Activated naive CD8-positive, alpha-beta T cell treated with anti-CD3 and anti-CD28 coated beads for 36 hours (primary cell): ENCODE measurements at regions not wholly inside any gene's neighbourhood (a gene's known extent, or its start where the extent isn't known, plus 50 kb on each side); places are given as distances from the start of the nearest gene placed in this dataset.

Source experiments
- DNase-seq: peaks from one replicate; pipeline ENCODE4 v3.0.0; 2021
- H3K27ac Mint-ChIP-seq: one replicate; pipeline ENCODE4 v1.8.0; 2022; ENCODE audit warnings: mild to moderate bottlenecking, moderate library complexity, mixed read lengths
- H3K27me3 Mint-ChIP-seq: one replicate; pipeline ENCODE4 v1.8.0; 2022; ENCODE audit warnings: mild to moderate bottlenecking, mixed read lengths
- H3K36me3 Mint-ChIP-seq: one replicate; pipeline ENCODE4 v1.8.0; 2021; ENCODE audit warnings: mild to moderate bottlenecking, mixed read lengths
- H3K4me1 Mint-ChIP-seq: one replicate; pipeline ENCODE4 v1.8.0; 2021; ENCODE audit warnings: mixed read lengths
- H3K4me3 Mint-ChIP-seq: one replicate; pipeline ENCODE4 v1.8.0; 2022; ENCODE audit warnings: mild to moderate bottlenecking, moderate library complexity, mixed read lengths
- H3K9me3 Mint-ChIP-seq: one replicate; pipeline ENCODE4 v1.8.0; 2022; ENCODE audit warnings: mixed read lengths

DNA sequence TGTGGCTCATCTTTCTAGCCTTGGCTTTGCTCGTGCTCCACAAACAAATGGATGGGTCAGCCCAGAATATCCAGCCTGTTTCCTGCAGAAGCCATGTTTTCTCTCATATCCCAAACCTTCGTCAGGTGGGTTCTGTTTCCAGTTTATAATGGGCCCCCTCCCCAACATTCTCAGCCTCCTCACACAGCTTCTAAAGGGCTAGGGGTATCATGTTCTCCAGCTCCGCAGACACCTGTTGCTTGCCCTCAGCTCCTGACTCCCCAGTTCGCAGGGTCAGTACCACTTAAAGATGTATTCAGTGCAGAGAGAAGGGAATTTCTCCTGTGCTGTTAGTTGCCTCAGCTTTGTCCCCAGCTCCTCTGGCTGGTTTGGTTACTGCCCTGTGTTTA, 447.3 kb upstream of the JARID2 start:
- Mint-ChIP-seq H3K27me3 (peaks cover 11% of the 10 kb centered on the region), H3K4me1 (peaks cover 5% of the 10 kb centered on the region), H3K9me3 (peaks cover 3% of the 10 kb centered on the region), H3K4me3 (no peak overlapping the region), H3K27ac (no peak overlapping the region), H3K36me3 (no peaks in the 10 kb centered on the region)
- DNase-seq, result no peak

DNA sequence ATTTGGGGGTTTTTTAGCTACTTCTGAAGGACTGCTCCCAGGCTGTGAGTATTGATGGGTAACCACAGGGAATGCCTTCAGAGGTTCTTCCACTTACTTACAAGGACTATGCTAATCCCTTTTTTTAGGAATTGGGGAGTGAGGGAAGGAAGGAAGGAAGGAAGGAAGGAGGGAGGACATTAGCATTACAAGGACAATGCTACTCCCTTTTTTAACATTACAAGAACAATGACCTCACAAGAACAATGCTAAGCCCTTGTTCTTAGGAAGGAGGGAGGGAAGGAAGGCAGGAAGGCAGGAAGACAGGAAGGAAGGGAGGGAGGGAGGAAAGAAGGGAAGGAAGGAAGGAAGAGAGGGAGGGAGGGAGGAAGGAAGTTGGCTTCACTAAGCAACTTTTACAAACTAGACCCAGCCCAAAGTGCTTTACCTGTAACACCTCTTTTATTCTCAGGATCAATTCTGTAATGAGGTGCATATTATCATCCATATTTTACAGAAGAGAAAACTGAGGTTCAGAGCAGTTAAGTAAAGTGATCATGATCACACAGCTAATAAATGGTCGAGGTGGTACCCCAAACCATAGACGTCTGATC, 446.8 kb upstream of the JARID2 start:
- H3K36me3 Mint-ChIP-seq, result no peaks in the 10 kb centered on the region
- no peak overlapping the region for H3K4me3 Mint-ChIP-seq
- H3K9me3 Mint-ChIP-seq, result peaks cover 3% of the 10 kb centered on the region
- H3K27me3 Mint-ChIP-seq, result peaks cover 11% of the 10 kb centered on the region
- DNase-seq, result no peak
- peaks cover 5% of the 10 kb centered on the region for H3K4me1 Mint-ChIP-seq
- H3K27ac Mint-ChIP-seq, result no peak overlapping the region

DNA sequence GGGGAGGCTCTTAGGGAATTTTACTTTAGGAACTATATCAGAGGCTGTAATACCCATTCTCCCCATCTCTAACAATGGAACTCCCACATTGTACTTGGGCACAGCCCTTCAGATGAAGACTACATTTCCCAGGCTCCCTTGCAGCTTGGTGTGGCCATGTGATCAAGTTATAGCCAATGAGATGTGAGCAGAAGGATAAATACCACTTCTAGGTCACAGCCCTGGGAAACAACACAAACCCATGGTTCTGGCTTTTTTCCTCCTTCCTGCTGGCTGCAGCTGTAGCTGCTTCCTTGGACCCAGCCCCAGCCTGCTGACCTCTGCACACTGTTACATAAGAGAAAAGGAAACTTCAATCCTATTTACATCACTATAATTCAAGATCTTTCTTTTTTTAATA, 445.9 kb upstream of the JARID2 start:
- H3K27me3 Mint-ChIP-seq, result peaks cover 11% of the 10 kb centered on the region
- H3K4me3 Mint-ChIP-seq, result no peak overlapping the region
- H3K36me3 Mint-ChIP-seq, result no peaks in the 10 kb centered on the region
- H3K9me3 Mint-ChIP-seq, result peaks cover 3% of the 10 kb centered on the region
- peak; percentile 13 for DNase-seq
- peaks cover 5% of the 10 kb centered on the region for H3K4me1 Mint-ChIP-seq
- no peak overlapping the region for H3K27ac Mint-ChIP-seq

DNA sequence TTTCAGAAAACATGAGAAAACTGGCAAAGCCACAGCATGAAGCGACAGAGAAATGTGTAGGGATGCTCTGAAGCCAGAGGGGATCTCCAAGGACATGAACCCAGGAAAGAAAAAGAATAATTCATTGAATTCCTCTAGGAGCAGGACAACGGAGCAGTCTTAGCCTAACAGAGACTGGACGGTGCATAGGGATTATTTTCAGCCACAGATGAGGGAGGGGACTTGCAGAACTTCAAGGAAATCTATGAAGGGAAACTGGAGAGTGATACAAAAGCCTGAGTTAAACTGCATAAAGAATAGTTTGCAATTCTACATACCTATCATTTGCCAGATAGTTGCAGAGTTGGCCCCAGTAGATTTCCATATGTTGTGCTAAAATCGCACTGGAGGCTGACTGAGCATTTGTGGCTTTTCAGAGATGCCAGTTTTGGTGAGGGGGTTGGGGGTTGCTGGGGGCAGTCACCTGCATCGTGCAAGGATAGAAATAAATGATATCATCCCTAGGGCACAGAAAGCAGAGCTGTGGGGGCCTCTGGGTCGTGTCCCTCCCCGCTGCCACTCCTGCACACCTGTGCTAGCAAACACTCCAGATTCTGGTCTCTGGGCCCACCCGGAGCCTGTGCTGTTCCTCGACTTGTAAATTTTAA, 443.2 kb upstream of the JARID2 start:
- Mint-ChIP-seq H3K36me3 (peaks cover 1% of the 10 kb centered on the region), H3K4me3 (no peak overlapping the region), H3K9me3 (peaks cover 4% of the 10 kb centered on the region), H3K27ac (no peak overlapping the region), H3K27me3 (peaks cover 8% of the 10 kb centered on the region), H3K4me1 (peaks cover 5% of the 10 kb centered on the region)
- DNase-seq, result no peak

DNA sequence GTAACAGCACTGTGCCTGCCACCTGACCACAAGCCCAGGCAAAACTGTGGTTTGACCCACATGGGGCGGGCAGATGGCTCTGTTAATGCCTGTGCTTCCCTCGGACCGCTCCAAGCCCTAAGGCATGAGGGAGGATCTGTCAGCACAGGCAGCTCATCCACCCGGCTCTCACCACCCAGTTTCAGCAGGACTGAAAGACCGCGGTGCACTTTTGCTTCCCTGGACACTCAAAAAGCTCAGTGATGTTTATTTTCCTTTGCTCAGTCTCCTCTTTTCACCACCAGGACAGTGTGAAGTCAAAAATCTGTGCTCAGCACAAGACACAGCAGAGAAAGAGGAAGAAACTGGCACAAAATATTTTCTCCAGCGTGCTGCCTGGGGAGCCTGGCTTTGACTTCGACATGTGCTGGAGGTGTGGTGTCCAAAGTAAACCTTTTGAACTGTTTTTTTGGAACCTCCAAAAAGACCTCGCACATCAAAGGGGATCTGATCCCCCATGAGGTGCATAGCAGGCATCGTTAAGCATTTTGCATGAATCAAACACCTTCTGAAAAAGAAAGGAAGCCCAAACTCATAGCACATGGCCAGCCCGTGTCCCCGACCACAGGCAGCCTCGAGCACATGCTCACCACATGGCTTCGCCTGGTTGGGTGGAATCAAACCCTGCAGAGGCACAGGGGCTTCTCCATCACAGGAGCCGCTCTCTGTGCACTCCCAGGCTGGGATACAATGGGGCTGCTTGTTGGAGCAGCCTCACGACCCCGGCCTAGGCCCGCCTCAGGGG, 441.7 kb upstream of the JARID2 start:
- peaks cover 3% of the 10 kb centered on the region for H3K27me3 Mint-ChIP-seq
- H3K9me3 Mint-ChIP-seq, result peaks cover 8% of the 10 kb centered on the region
- H3K36me3 Mint-ChIP-seq, result peaks cover 6% of the 10 kb centered on the region
- no peak overlapping the region for H3K4me3 Mint-ChIP-seq
- H3K27ac Mint-ChIP-seq, result no peak overlapping the region
- H3K4me1 Mint-ChIP-seq, result peaks cover 5% of the 10 kb centered on the region
- no peak for DNase-seq

DNA sequence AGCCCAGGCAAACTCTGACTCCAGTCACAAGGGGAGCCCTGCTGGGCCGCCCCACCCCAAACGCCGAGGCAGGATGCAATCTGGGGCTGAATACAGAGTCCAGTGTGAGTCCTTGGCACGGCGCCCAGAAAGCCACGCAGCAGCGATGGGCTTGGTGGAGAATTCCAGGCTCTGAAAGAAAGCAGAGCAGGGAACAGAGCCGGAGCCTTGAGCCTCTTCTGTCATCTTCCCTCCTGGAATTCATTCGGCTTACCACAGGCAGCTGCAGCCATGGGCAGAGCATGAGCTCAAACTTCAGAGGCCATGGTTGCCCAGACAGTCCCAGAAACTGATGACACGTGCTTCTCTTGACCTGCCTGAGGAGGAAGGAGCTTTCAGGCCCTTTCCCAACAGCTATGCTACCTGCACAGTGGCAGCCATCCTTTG, 441.1 kb upstream of the JARID2 start:
- Mint-ChIP-seq H3K4me3 (no peak overlapping the region), H3K27me3 (peaks cover 3% of the 10 kb centered on the region)

DNA sequence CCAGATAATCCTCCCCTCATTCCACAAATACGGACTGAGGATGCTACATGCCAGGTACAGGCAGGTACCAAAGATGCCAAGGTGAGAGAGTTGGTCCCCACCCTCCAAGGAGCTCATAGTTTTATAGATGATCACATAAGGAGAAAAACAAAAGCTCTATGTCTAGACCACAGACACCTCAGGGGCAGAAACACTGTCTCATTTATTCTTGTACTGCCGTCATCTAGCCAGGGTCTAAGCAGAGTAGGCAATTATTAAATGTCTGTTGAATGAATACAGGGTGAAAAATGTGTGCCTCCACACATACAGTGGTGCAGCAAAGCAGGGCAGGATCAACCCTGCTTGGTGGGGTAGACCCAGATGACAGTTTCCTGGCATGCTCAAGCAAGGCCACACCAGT, 439.8 kb upstream of the JARID2 start:
- no peak for DNase-seq
- Mint-ChIP-seq H3K27me3 (peaks cover 3% of the 10 kb centered on the region), H3K9me3 (peaks cover 6% of the 10 kb centered on the region), H3K36me3 (peaks cover 6% of the 10 kb centered on the region), H3K27ac (no peak overlapping the region), H3K4me3 (no peak overlapping the region), H3K4me1 (no peaks in the 10 kb centered on the region)

More for the DNA sequence above, 441.1 kb upstream of the JARID2 start:
- Mint-ChIP-seq H3K27ac (no peak overlapping the region), H3K36me3 (peaks cover 6% of the 10 kb centered on the region), H3K4me1 (peaks cover 5% of the 10 kb centered on the region), H3K9me3 (peaks cover 8% of the 10 kb centered on the region)
- no peak for DNase-seq

DNA sequence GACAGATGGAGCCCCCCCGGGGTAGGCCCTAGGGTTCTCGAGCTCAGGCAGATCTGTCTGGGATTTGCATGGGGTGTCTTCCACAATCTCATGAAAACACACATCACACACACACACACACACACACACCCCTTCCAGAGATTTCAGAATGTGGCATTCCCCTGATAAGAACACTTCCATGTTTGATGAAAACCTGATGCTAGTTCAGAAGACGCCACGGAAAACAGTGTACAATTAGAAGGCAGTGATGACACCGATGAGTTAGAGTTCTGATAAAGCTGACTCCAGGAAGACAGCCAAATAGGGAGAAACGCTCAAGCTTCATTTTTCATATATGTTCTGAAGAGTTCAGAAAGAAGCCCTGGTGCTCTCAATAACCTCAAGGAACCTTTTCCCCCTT, 438.7 kb upstream of the JARID2 start:
- DNase-seq, result no peak
- Mint-ChIP-seq H3K27ac (no peak overlapping the region), H3K27me3 (peaks cover 3% of the 10 kb centered on the region), H3K9me3 (peaks cover 6% of the 10 kb centered on the region), H3K4me1 (no peaks in the 10 kb centered on the region), H3K4me3 (no peak overlapping the region), H3K36me3 (peaks cover 6% of the 10 kb centered on the region)

DNA sequence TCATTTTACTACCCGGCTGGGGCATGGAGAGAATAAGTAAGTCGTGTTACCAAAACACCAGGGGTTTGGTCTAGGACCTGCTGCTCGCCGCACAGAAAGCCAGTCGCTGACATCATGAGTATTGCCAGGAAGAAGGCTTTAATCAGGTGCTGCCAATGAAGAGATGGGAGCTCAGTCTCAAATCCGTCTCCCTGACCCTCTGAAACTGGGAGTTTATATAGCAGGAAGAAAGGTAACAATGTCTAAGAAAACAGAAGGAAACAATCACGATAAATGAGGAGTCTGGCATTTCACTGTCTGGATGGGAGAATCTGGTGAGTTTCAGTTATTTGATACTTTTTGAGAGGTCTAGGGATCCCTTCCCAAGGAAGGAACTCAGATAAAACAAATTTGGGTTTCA, 437.9 kb upstream of the JARID2 start:
- H3K36me3 Mint-ChIP-seq, result peaks cover 6% of the 10 kb centered on the region

DNA sequence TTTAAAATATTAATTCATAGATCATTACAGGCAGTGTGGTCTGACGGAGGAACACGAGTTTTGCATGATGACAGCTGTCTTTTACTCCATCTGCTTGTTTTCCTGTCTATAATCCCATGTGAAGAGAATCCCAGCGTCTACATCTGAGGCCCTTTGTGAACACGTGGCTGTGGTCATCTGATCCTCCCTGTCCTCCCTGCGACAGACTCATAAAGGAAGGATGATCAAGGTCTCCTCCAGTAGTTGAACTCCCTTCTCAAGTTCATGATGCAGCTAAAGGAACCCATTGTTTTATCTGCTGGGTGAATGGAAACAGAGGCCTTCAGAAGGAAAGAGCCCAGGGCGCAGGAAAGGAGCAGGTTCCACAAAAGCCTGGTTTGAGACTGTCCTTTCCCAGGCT, 435.8 kb upstream of the JARID2 start:
- Mint-ChIP-seq H3K4me1 (no peaks in the 10 kb centered on the region), H3K27ac (no peak overlapping the region), H3K4me3 (no peak overlapping the region), H3K9me3 (peaks cover 6% of the 10 kb centered on the region), H3K36me3 (peaks cover 6% of the 10 kb centered on the region), H3K27me3 (no peaks in the 10 kb centered on the region)
- DNase-seq, result no peak

More for the DNA sequence above, 437.9 kb upstream of the JARID2 start:
- H3K4me1 Mint-ChIP-seq, result no peaks in the 10 kb centered on the region
- peaks cover 6% of the 10 kb centered on the region for H3K9me3 Mint-ChIP-seq
- H3K4me3 Mint-ChIP-seq, result no peak overlapping the region
- peaks cover 3% of the 10 kb centered on the region for H3K27me3 Mint-ChIP-seq
- DNase-seq, result no peak
- no peak overlapping the region for H3K27ac Mint-ChIP-seq

DNA sequence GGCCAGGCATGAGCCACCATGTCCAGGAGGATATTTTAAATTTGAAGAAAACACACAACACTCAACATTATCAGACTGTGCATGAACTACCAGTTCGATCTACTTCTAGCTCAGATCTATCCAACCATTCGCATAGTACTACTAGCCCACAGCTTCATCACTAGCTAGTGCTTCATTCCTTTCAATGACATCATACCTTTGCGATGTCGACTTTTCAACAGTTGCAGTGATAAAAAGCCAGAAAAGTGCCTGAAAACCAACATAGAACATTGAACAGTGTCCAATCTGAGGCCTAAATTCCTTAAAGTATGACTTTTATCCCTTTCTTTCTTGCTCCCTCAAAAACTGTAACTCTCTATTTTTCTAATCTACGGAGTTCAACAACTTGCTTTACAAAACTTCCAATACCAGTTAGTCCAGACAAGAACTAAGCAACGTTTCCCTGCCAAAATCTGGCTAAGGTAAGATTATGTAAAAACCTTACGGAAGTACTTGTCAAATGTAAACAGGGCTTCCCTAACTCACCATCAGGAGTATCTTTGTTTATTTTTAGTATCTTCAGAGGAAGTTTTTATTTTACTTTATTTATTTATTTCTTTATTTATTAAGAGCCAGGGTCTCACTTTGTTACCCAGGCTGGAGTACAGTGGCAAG, 434.0 kb upstream of the JARID2 start:
- H3K27ac Mint-ChIP-seq, result no peak overlapping the region

DNA sequence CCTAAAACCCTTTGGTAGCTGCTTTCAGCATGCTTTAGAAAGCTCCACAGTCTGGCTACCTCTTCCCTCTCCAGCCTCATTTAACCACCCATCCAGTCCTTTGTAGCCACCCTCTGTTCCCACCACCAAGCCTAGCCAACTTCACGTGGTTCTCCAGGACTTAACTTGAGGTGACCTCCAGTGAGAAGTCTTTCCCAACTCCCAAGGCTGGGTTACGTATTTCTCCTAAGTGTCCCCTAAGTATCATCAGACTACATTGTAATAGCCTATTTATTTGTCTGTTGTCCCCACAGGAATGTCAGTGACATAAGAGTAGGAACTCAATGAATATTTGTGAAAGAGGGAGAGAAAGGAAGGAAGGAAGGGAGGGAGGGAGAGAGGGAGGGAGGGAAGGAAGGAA, 431.9 kb upstream of the JARID2 start:
- Mint-ChIP-seq H3K27me3 (no peaks in the 10 kb centered on the region), H3K27ac (no peak overlapping the region), H3K36me3 (no peaks in the 10 kb centered on the region), H3K4me1 (no peaks in the 10 kb centered on the region), H3K9me3 (no peaks in the 10 kb centered on the region), H3K4me3 (no peak overlapping the region)
- DNase-seq, result no peak

More for the DNA sequence above, 434.0 kb upstream of the JARID2 start:
- Mint-ChIP-seq H3K27me3 (no peaks in the 10 kb centered on the region), H3K4me3 (no peak overlapping the region), H3K4me1 (no peaks in the 10 kb centered on the region), H3K9me3 (peaks cover 6% of the 10 kb centered on the region), H3K36me3 (peaks cover 6% of the 10 kb centered on the region)
- DNase-seq, result no peak

DNA sequence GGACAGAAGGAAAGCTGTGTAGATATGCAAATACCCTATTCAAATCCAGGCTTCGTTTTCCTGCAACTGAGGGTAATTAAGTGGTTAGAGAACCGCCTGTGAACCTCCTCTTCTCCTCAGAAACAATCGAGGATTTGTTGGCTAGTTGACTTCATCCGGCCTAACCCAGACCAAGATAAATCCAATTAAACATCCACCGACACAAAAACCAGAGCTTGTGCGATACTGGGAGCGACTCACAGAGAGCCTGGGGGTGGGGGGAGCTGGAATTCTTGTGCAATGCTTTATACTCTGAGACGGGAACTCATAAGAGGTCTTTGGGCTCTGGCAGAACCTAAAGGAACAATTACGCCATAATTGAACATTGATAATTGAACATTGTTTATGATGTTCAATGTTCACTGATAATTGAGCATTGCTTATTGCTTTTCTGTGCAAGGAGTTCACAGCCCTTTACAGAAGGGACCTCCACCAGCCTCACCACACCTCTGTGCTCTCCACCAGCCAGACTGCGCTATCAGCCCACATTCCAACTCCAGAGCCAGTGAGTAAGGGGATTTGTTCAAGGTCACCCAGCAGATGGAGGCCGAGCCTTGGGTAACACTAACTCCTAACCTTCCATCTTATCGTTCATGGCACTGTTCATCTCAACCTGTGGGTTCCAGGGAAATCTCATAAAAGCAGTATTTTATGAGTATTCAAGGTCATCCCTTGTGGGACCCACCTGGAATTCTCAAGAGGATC, 429.6 kb upstream of the JARID2 start:
- no peak overlapping the region for H3K4me3 Mint-ChIP-seq

DNA sequence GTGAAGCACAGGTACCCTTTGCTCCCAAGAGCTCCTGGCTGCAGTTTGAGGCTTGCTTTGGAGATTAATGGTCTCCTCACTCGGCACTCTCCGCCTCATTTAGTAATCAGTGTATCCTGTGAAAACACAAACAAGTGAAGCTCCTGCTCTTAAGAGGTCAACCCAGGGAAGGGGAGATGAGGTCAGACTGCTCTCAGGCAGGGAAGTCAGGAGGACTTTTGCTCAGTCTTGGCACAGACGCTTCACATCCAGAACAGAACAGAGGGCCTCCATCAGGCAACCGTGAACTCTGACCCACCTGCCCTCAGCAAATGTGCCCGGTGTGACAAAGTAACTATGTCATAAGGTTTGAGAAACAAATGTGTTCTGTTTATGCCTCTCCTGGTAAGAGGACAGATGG, 428.8 kb upstream of the JARID2 start:
- H3K27me3 Mint-ChIP-seq, result no peaks in the 10 kb centered on the region
- DNase-seq, result no peak
- no peak overlapping the region for H3K27ac Mint-ChIP-seq
- no peaks in the 10 kb centered on the region for H3K36me3 Mint-ChIP-seq
- no peaks in the 10 kb centered on the region for H3K9me3 Mint-ChIP-seq
- H3K4me1 Mint-ChIP-seq, result peaks cover 5% of the 10 kb centered on the region
- H3K4me3 Mint-ChIP-seq, result no peak overlapping the region

More for the DNA sequence above, 429.6 kb upstream of the JARID2 start:
- no peak overlapping the region for H3K27ac Mint-ChIP-seq
- H3K27me3 Mint-ChIP-seq, result no peaks in the 10 kb centered on the region
- no peaks in the 10 kb centered on the region for H3K9me3 Mint-ChIP-seq
- peaks cover 5% of the 10 kb centered on the region for H3K4me1 Mint-ChIP-seq
- no peaks in the 10 kb centered on the region for H3K36me3 Mint-ChIP-seq
- no peak for DNase-seq
